Suppressor macrophage treated with lipopolysaccharide for 4 hours (primary cell): ENCODE measurements at regions not wholly inside any gene's neighbourhood (a gene's known extent, or its start where the extent isn't known, plus 50 kb on each side); places are given as distances from the start of the nearest gene placed in this dataset.
"Not testable (repeated sequence)": the region's sequence is repeated elsewhere in the genome, so short reads cannot be mapped to it uniquely, and the experiment has no call there.

ENCODE experiments used
- DNase-seq: peaks from one replicate; pipeline ENCODE4 v3.0.0-alpha.2; 2020

DNA sequence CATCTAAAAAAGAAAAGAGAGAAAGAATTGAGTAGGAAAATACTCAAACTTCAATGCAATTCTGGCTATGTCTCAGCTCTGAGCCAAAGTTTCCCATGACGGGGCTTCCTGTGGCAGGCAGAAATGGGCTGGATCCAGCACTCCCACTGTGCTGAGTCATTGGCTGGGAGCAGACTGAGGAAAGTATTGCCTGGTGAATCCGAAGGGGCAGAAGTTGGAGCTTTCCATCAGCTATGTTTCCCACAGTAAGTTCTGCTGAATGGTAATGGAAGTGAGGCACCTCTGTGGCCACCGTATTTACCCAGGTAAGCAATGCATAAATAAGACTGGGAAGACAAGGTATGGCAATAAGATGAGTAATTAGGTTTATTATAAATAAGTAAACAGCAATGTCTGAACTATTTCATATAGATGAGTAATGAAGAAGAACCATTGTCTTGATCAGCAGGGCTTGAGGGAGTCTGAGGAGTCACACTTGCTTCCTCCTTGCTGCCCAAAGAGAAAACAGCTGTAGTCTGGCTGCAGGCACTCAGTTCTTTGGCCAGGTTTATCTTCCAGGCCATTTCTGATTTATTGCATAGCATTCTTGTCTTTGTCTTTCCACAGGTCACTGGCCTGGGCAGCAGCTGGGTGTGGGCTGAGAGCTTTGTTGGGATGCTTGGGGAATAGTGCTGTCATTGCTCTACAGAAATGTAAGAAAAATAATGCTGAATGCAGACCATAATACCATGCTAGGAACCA, 255.3 kb downstream of the DNAJB9 start:
- DNase-seq: no peak

- DNase-seq: no peak
Measured at GRCh38 chr7:108825581-108825909, 255.9 kb downstream of the DNAJB9 start.

- DNase-seq: no peak
Measured at GRCh38 chr7:108836256-108836655, 266.6 kb downstream of the DNAJB9 start.

- DNase-seq: no peak
Measured at GRCh38 chr7:108838198-108838597, 268.5 kb downstream of the DNAJB9 start.

DNA sequence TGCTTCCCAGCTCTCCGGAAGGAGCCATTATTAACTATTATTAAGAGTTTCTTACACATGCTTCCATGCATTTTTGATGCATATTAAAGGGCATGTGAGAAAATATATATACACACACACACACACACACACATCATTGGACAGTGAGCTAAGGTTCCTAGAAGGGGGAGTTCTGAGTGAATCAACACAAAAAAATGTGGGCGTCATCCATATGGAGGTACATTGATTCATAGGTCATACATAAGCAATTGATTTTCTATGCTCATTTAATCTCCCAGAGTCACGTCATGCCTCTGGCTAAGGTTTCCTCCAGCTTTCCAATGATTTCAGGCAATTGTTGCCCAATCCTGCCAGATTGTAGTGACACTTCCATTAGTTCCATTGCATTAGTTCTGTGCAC, 269.4 kb downstream of the DNAJB9 start:
- no peak for DNase-seq

- DNase-seq: no peak
Measured at GRCh38 chr7:108845951-108846350, 276.3 kb downstream of the DNAJB9 start.

- no peak for DNase-seq
Measured at GRCh38 chr7:108846471-108846870, 276.8 kb downstream of the DNAJB9 start.

DNA sequence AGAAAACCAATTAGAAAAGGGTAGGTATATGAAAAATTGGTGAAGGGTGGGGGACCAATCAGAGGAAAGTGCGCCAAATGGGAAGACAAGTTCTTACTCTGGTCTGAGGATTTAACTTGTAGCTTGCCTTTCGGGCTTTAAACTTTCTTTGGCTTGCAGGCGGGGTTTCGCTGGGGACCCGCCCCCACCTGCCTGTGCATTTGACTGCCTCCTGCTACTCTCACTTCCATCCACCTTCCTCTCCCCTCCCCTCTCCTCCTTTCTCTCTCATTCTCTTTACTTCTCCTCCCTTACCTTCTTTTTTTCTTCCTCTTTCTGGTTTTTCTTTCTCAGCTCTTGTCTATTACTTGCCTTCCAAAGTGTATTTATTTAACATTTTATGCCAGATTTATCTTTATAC, 278.8 kb downstream of the DNAJB9 start:
- no peak for DNase-seq

- DNase-seq: no peak
Measured at GRCh38 chr7:108860615-108861014, 290.9 kb downstream of the DNAJB9 start.

GRCh38 chr7:108861071-108861470, 291.4 kb downstream of the DNAJB9 start:
- no peak for DNase-seq

GRCh38 chr7:108863227-108863848, 293.7 kb downstream of the DNAJB9 start:
- no peak for DNase-seq

DNA sequence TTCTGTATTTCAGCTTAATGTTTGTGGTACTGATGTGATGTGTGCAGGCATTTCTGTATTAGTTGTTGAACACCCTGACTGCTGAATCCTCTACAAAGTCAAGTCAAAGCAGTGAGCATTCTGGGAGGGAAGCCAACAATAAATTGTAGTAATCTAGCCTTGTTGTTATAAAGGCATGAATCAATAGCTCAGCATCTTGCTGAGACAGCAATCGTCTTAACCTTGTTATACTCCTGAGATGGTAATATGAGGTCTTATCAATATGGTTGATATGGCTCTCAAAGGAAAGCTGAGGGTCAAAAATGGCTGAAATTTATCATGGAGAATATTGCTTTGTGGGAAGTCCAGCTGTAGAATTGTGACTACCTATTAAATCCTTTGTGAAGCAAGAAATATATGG, 299.4 kb downstream of the DNAJB9 start:
- DNase-seq: no peak

DNA sequence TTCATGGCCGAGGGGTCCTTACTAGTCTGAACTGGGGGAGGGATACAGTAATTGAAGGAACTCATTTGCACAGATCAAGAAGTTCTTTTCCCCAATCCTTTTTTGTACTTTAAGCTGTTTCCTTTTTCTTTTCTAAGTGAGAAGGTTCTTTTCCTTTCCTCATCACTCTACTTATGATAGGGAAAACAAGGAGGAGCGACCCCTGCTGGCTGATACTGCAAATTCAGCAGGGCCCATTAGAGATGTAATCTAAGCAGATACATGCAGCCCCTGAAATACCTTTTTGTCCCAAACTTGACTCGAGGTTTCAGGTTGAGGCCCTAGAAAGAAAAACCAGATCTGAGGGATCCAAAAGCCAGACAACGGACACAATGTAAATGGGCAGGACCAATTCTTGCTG, 305.5 kb downstream of the DNAJB9 start:
- DNase-seq: no peak

DNA sequence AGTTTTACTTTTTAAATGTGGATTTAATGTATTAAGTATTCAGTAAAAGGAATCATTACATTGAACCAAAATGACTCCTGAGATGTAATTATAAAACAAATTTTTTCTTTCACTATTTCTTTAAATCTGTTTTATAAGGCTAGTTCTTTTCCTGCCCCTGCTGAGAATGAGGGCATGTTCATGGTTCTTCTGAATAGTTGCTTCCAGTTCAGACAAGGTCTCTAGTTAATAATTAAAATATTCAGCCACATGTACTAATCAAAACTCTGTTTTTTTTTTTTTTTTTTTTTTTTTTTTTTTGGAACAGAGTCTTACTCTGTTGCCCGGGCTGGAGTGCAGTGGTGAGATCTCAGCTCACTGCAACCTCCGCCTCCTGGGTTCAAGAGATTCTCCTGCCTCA, 321.2 kb downstream of the DNAJB9 start:
- DNase-seq: no peak

DNA sequence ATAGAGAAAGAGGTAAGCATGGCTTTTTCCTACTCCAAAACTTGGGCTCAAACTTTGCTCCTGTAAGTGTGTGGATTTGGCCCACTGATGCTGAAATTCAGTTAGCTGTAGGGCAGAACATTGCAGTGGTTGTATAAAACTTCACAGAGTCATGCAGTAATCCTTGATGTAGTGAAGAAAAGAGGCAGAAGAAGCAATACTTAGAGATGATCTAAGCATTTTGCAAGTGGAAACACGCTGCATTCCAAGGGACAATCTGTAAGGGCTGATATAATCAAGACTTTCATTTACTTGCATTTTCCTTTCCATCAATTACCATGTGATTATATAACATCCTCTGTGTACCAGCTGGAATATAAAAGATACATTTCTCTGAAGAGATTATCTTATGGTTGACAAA, 338.8 kb downstream of the DNAJB9 start:
- DNase-seq: no peak

GRCh38 chr7:108911016-108911415, 341.3 kb downstream of the DNAJB9 start:
- DNase-seq: no peak

DNA sequence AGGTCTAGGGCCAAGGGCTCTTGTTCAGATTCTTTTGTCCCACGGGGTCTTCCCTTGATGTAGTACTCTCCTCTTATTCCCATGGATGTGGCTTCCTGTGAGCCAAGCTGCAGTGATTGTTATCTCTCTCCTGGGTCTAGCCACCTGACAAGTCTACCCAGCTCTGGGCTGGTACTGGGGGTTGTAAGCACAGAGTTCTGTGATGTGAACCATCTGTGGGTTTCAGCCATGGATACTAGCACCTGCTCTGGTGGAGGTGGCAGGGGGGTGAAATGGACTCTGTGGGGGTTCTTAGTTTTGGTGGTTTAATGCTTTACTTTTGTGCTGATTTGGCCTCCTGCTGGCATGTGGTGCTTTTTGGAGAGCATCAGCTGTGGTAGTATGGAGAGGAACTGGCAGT, 350.8 kb downstream of the DNAJB9 start:
- no peak for DNase-seq

DNA sequence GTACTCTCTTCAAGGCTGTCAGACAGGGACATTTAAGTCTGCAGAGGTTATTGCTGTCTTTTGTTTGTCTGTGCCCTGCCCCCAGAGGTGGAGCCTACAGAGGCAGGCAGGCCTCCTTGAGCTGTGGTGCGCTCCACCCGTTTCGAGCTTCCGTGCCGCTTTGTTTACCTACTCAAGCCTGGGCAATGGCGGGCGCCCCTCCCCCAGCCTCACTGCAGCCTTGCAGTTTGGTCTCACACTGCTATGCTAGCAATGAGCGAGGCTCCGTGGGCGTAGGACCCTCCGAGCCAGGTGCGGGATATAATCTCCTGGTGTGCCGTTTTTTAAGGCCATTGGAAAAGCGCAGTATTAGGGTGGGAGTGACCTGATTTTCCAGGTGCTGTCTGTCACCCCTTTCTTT, 373.4 kb downstream of the DNAJB9 start:
- DNase-seq: not testable (repeated sequence)

GRCh38 chr7:108947526-108947925, 377.9 kb downstream of the DNAJB9 start:
- DNase-seq: no peak

DNA sequence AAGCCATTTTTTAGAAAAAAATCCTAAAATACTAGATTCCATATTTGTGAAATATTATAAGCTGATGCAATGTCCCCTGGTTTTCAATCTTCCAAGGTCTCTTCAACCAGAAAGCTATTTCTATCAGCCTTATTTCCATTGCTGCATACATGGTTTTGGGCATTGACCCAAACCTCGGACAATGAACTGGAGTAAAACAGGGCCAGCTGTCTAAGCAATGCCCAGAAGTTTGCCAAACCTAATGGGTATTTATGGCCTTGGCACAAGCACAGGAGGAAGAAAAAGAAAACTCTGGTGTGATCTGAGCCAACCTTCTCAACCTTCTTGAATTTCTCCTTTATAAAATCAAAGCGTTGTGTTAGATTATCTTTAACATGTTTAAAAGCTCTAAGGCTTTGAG, 402.3 kb downstream of the DNAJB9 start:
- DNase-seq: no peak

DNA sequence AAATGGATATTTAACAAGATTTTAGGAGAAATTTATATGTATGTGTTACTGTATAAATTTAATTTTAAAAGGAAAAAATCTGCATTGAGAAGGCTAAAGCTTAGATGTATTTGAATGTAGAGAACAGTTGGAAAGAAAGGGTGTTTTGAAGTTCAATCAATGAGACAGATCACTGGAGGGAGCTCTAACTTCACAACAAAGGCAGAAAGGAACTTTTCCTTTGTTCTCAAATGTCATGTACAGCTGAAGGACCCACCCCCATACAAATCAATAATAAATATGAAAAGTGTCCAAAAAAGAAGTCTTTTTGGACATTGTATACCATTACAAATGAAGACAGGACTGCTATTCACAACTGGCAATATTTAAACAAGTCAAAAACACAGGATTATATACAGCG, 403.4 kb downstream of the DNAJB9 start:
- no peak for DNase-seq

DNA sequence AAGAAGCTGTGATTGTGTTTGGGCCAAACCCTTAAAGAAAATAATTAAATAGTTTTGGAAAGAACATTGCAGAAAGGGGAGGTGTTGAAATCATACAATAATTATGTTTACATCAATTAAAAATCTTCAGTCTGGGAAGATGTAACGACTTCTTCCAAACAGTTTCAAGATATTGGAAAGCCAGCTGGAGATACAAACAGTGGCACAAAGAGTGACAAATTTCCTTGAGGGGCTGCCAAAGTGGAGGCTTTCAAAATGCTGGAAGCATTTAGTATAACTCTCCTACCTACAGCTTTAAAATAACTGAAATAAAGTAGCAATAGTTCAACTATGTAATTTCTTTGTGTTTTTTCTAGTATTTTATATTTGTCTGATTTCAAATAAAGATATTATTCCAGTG, 405.0 kb downstream of the DNAJB9 start:
- no peak for DNase-seq

GRCh38 chr7:108985037-108985436, 415.4 kb downstream of the DNAJB9 start:
- no peak for DNase-seq

GRCh38 chr7:108989319-108989718, 419.6 kb downstream of the DNAJB9 start:
- no peak for DNase-seq

- DNase-seq: no peak
Measured at GRCh38 chr7:108997480-108997879, 427.8 kb downstream of the DNAJB9 start.
